MM.1S (cell line): ENCODE measurements at regions not wholly inside any gene's neighbourhood (a gene's known extent, or its start where the extent isn't known, plus 50 kb on each side); places are given as distances from the start of the nearest gene placed in this dataset.

Experiments used
- DNase-seq: peaks from one replicate; pipeline ENCODE4 v3.0.0-alpha.2; 2015
- H2AFZ ChIP-seq: fragments of 300-600 bp; sonication (generic); 2 replicates; pipeline ENCODE4 v1.6.0; 2016; ENCODE audit warnings: antibody characterized with exemption, low read length
- H3F3A ChIP-seq: fragments of 300-600 bp; sonication (generic); 2 replicates; pipeline ENCODE4 v1.6.1; 2016; ENCODE audit warnings: mild to moderate bottlenecking, antibody characterized with exemption, low read length, moderate library complexity, mixed read lengths; ENCODE audit not compliant: insufficient read depth
- H3K27ac ChIP-seq: fragments of 300-600 bp; sonication (generic); 2 replicates; pipeline ENCODE4 v1.5.1; 2016; ENCODE audit warnings: mild to moderate bottlenecking, low read length
- H3K27me3 ChIP-seq: fragments of 300-600 bp; sonication (generic); replicated peaks from 2 replicates; pipeline ENCODE4 v1.6.0; 2016; ENCODE audit warnings: low read length; ENCODE audit not compliant: insufficient read depth
- H3K36me3 ChIP-seq: fragments of 300-600 bp; sonication (generic); replicated peaks from 2 replicates; pipeline ENCODE4 v1.6.1; 2016; ENCODE audit warnings: mild to moderate bottlenecking, low read length, mixed read lengths; ENCODE audit not compliant: insufficient read depth
- H3K4me1 ChIP-seq: fragments of 300-600 bp; sonication (generic); 2 replicates; pipeline ENCODE4 v1.6.1; 2016; ENCODE audit warnings: low read length, mixed read lengths
- H3K4me2 ChIP-seq: fragments of 300-600 bp; sonication (generic); 2 replicates; pipeline ENCODE4 v1.6.0; 2016; ENCODE audit warnings: low read depth, low read length
- H3K4me3 ChIP-seq: fragments of 300-600 bp; sonication (generic); 2 replicates; pipeline ENCODE4 v1.5.1; 2016; ENCODE audit warnings: low read length, mixed read lengths
- H3K79me2 ChIP-seq: fragments of 300-600 bp; sonication (generic); 2 replicates; pipeline ENCODE4 v1.6.1; 2016; ENCODE audit warnings: mixed run types, low read length, mixed read lengths
- H3K9ac ChIP-seq: fragments of 300-600 bp; sonication (generic); 2 replicates; pipeline ENCODE4 v1.6.1; 2016; ENCODE audit warnings: low read length, mixed read lengths
- H3K9me2 ChIP-seq: fragments of 300-600 bp; sonication (generic); replicated peaks from 2 replicates; pipeline ENCODE4 v1.6.1; 2016; ENCODE audit warnings: mild to moderate bottlenecking, low read length, mixed read lengths; ENCODE audit not compliant: insufficient read depth
- H3K9me3 ChIP-seq: fragments of 300-600 bp; sonication (generic); replicated peaks from 2 replicates; pipeline ENCODE4 v1.6.1; 2016; ENCODE audit warnings: mild to moderate bottlenecking, low read length, mixed read lengths; ENCODE audit not compliant: insufficient read depth
- H4K20me1 ChIP-seq: fragments of 300-600 bp; sonication (generic); 2 replicates; pipeline ENCODE4 v1.6.1; 2016; ENCODE audit warnings: mild to moderate bottlenecking, low read length, moderate library complexity, mixed read lengths; ENCODE audit not compliant: insufficient read depth
- EZH2 ChIP-seq: fragments of 300-600 bp; sonication (generic); optimal IDR thresholded peaks from 2 replicates; pipeline ENCODE3; 2017; ENCODE audit warnings: low read depth, mild to moderate bottlenecking, antibody characterized with exemption, low read length, mixed read lengths
- EZH2phosphoT487 ChIP-seq: fragments of 300-600 bp; sonication (generic); IDR thresholded peaks from 2 replicates; pipeline ENCODE4 v1.6.1; 2018; ENCODE audit warnings: antibody characterized with exemption, low read length
- TF ChIP-seq, protein P1 (sequence below): fragments of 300-600 bp; sonication (generic); IDR thresholded peaks from 2 replicates; pipeline ENCODE4 v1.5.1; 2016; ENCODE audit warnings: antibody characterized with exemption, low read length, mixed read lengths

DNA sequence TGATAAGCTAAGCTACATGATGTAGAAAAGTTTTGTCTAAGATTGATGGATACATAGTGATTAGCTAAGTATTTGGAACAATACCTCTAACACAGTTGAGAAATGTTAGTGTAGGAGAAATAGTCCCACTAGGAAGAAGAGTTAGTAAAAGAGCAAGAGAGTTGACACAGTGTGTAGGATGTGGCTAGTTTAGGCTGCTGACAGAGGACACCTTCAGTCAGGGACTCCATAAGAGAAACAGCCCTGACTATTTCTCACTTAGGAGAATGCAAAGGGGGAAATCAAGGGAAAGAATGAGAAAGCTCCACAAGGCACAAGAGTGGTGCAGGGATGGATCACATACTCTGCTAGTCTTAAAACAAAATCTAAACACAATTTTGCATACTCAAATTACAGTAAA lies 613.7 kb downstream of the SLC16A7 start:
- Histone ChIP-seq H3K4me3 (peak overlapping the region; percentile 44), H3K27me3 (no peaks in the 10 kb centered on the region)

GRCh38 chr12:60209933-60210332 lies 614.1 kb downstream of the SLC16A7 start:
- H3K36me3 ChIP-seq = no peaks in the 10 kb centered on the region
- peak overlapping the region; percentile 57; the same call in 1 of the 2 replicates for H2AFZ ChIP-seq
- H3K9ac ChIP-seq = 0 out of 2 replicates have a peak overlapping the region, but pooled peaks have one; percentile 10
- H3K9me2 ChIP-seq = no peaks in the 10 kb centered on the region
- peak; percentile 66 for DNase-seq
- H4K20me1 ChIP-seq = no peaks in the 10 kb centered on the region
- no peaks in the 10 kb centered on the region for H3K9me3 ChIP-seq
- H3K27ac ChIP-seq = no peak overlapping the region; the same call in 1 of the 2 replicates
- H3K27me3 ChIP-seq = no peaks in the 10 kb centered on the region
- H3K4me3 ChIP-seq = peak overlapping the region; percentile 44
- TF ChIP-seq EZH2 = no peak
- TF ChIP-seq EZH2phosphoT487 = no peak
- TF ChIP-seq, protein P1, sequence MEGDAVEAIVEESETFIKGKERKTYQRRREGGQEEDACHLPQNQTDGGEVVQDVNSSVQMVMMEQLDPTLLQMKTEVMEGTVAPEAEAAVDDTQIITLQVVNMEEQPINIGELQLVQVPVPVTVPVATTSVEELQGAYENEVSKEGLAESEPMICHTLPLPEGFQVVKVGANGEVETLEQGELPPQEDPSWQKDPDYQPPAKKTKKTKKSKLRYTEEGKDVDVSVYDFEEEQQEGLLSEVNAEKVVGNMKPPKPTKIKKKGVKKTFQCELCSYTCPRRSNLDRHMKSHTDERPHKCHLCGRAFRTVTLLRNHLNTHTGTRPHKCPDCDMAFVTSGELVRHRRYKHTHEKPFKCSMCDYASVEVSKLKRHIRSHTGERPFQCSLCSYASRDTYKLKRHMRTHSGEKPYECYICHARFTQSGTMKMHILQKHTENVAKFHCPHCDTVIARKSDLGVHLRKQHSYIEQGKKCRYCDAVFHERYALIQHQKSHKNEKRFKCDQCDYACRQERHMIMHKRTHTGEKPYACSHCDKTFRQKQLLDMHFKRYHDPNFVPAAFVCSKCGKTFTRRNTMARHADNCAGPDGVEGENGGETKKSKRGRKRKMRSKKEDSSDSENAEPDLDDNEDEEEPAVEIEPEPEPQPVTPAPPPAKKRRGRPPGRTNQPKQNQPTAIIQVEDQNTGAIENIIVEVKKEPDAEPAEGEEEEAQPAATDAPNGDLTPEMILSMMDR = no peak
- no peaks in the 10 kb centered on the region for H3K79me2 ChIP-seq
- peaks cover 17% of the 10 kb centered on the region for H3K4me1 ChIP-seq
- peaks cover 7% of the 10 kb centered on the region; the same call in 1 of the 2 replicates for H3F3A ChIP-seq
- H3K4me2 ChIP-seq = peak overlapping the region; percentile 81

More for the DNA sequence above, 613.7 kb downstream of the SLC16A7 start:
- no peak for TF ChIP-seq EZH2
- TF ChIP-seq EZH2phosphoT487 = no peak
- TF ChIP-seq, protein P1 = no peak
- peaks cover 7% of the 10 kb centered on the region; the same call in 1 of the 2 replicates for H3F3A ChIP-seq
- no peaks in the 10 kb centered on the region for H3K79me2 ChIP-seq
- H3K9me2 ChIP-seq = no peaks in the 10 kb centered on the region
- H3K4me2 ChIP-seq = peak overlapping the region; percentile 81
- 0 out of 2 replicates have a peak overlapping the region, but pooled peaks have one; percentile 10 for H3K9ac ChIP-seq
- no peak overlapping the region for H3K27ac ChIP-seq
- H4K20me1 ChIP-seq = no peaks in the 10 kb centered on the region
- no peaks in the 10 kb centered on the region for H3K9me3 ChIP-seq
- peak overlapping the region; percentile 57; the same call in 1 of the 2 replicates for H2AFZ ChIP-seq
- no peaks in the 10 kb centered on the region for H3K36me3 ChIP-seq
- no peak for DNase-seq
- H3K4me1 ChIP-seq = peaks cover 17% of the 10 kb centered on the region

- H3K4me2 ChIP-seq = peak overlapping the region; percentile 81
- H3K27ac ChIP-seq = peak overlapping the region; percentile 45; the same call in 1 of the 2 replicates
- H3K79me2 ChIP-seq = no peaks in the 10 kb centered on the region
- peak overlapping the region; percentile 44; the same call in 1 of the 2 replicates for H3K4me3 ChIP-seq
- H3F3A ChIP-seq = peaks cover 7% of the 10 kb centered on the region; the same call in 1 of the 2 replicates
- H4K20me1 ChIP-seq = no peaks in the 10 kb centered on the region
- no peaks in the 10 kb centered on the region for H3K9me2 ChIP-seq
- H3K27me3 ChIP-seq = no peaks in the 10 kb centered on the region
- TF ChIP-seq EZH2phosphoT487 (no peak), EZH2 (no peak)
- TF ChIP-seq, protein P1 = no peak
- H3K4me1 ChIP-seq = peaks cover 17% of the 10 kb centered on the region
- 0 out of 2 replicates have a peak overlapping the region, but pooled peaks have one; percentile 3 for H2AFZ ChIP-seq
- no peaks in the 10 kb centered on the region for H3K36me3 ChIP-seq
- DNase-seq = peak; percentile 73
- H3K9ac ChIP-seq = no peak overlapping the region
- H3K9me3 ChIP-seq = no peaks in the 10 kb centered on the region
These were observed 614.9 kb downstream of the SLC16A7 start for GRCh38 chr12:60210756-60211155.
